ENCODE measurements at regions not wholly inside any gene's neighbourhood (a gene's known extent, or its start where the extent isn't known, plus 50 kb on each side); places are given as distances from the start of the nearest gene placed in this dataset.
A peak's percentile ranks its signal among the peaks of the same experiment; 100 is the strongest.
"Not testable (repeated sequence)": the region's sequence is repeated elsewhere in the genome, so short reads cannot be mapped to it uniquely, and the experiment has no call there.

DNA sequence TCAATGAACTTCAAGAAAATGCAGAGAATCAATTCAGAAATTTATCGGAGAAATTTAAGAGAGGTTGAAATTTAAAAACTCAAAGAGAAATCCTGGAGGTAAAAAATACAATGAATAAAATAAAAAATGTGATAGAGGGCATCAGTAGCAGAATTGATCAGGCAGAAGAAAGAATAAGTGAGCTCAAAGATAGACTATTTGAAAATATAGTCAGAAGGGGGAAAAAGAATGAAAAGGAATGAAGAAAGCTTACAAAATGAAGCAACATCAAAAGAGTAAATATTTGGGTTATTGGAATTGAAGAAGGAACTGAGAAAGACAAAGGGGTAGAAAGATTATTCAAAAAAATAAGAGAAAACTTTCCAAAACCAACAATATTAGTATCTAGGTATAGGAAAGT lies 291.4 kb downstream of the SH2D4B start:
- TF ChIP-seq EP300 (IDR thresholded peaks at IDR 0.05) (no peak), POLR2A (IDR thresholded peaks at IDR 0.05) (no peak), CTCF (IDR thresholded peaks at IDR 0.05) (no peak)
- Histone ChIP-seq H3K4me3 (no peak overlapping the region), H3K27me3 (no peaks in the 10 kb centered on the region), H3K36me3 (no peaks in the 10 kb centered on the region), H3K4me1 (no peaks in the 10 kb centered on the region), H3K9me3 (peaks cover 0 to 40% (median 2%) of the 10 kb centered on the region in 4 donors), H3K27ac (no peak overlapping the region)
- DNase-seq (ENCODE audit: low spot score in 2 of 2): no peak
- 96 to 97% methylated on average over 1 of the region's 1 CpG for WGBS, 2 donors

DNA sequence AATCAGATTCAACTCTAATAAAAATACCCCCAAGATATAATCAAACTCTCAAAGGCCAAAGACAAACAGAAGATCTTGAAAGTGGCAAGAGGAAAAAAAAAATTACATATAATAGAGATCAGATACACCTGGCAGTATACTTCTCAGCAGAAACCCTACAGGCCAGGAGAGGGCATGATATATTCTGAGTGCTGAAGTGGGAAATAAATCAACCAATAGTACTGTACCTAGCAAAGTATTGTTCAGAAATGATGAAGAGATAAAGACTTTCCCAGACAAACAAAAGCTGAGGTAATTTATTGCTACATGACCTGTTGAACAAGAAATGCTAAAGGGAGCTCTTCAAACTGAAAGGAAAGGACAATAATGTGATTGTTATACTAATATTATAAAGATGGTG lies 291.9 kb downstream of the SH2D4B start:
- no peak for TF ChIP-seq POLR2A (IDR thresholded peaks at IDR 0.05)
- no peak for TF ChIP-seq CTCF (IDR thresholded peaks at IDR 0.05)
- no peaks in the 10 kb centered on the region for H3K27me3 ChIP-seq

GRCh38 chr10:80832693-80833092 lies 295.0 kb downstream of the SH2D4B start:
- DNase-seq (ENCODE audit: low spot score in 2 of 2); H3K4me1 ChIP-seq; H3K36me3 ChIP-seq; H3K27me3 ChIP-seq; H3K27ac ChIP-seq; H3K4me3 ChIP-seq: not testable (repeated sequence)
- peaks cover 0 to 56% (median 2%) of the 10 kb centered on the region in 4 donors for H3K9me3 ChIP-seq
- 89 to 94% methylated on average over 1 of the region's 1 CpG for WGBS, 2 donors

More for the DNA sequence above, 291.9 kb downstream of the SH2D4B start:
- H3K4me1 ChIP-seq: no peaks in the 10 kb centered on the region
- H3K4me3 ChIP-seq: no peak overlapping the region
- no peaks in the 10 kb centered on the region for H3K36me3 ChIP-seq
- no peak overlapping the region for H3K27ac ChIP-seq
- H3K9me3 ChIP-seq: peaks cover 0 to 43% (median 2%) of the 10 kb centered on the region in 4 donors
- no peak for DNase-seq (ENCODE audit: low spot score in 2 of 2)

- Histone ChIP-seq H3K27ac (no peak overlapping the region), H3K4me1 (no peaks in the 10 kb centered on the region), H3K4me3 (no peak overlapping the region), H3K9me3 (no peaks in the 10 kb centered on the region), H3K36me3 (no peaks in the 10 kb centered on the region), H3K27me3 (no peaks in the 10 kb centered on the region)
- WGBS, 2 donors: 40 to 43% methylated on average over 5 of the region's 5 CpGs
- DNase-seq (ENCODE audit: low spot score in 2 of 2): no peak
- TF ChIP-seq POLR2A (IDR thresholded peaks at IDR 0.05): no peak
- peak in 1 of 5 experiments; percentile 18 for TF ChIP-seq CTCF (IDR thresholded peaks at IDR 0.05)
- no peak for TF ChIP-seq EP300 (IDR thresholded peaks at IDR 0.05)
Measured at GRCh38 chr10:80855348-80855971, 317.8 kb downstream of the SH2D4B start.

DNA sequence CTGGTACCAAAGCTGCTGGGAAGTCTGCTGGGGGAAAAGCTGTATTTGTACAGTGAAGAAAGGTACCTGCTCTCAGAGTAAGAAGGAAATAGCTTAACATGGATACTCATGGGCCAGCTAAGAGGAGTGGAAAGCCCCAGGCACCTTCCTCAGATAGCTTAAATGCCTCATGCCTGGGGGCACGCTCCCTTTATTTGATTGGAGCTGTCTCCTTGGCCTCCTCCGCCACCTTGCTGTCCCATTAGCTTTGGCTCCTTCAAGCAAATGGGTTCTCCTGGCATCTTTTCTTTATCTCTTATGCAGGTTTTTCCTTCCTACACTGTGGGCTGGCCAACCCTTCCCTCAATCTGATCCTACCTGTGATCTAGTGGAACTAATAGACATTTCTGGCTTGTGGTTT lies 318.5 kb downstream of the SH2D4B start:
- Histone ChIP-seq H3K27me3 (no peaks in the 10 kb centered on the region), H3K4me3 (no peak overlapping the region), H3K27ac (no peak overlapping the region), H3K36me3 (no peaks in the 10 kb centered on the region), H3K9me3 (no peaks in the 10 kb centered on the region), H3K4me1 (no peaks in the 10 kb centered on the region)
- no peak for DNase-seq (ENCODE audit: low spot score in 2 of 2)
- TF ChIP-seq CTCF (IDR thresholded peaks at IDR 0.05) (no peak), EP300 (IDR thresholded peaks at IDR 0.05) (no peak), POLR2A (IDR thresholded peaks at IDR 0.05) (no peak)
- 90 to 100% methylated on average over 2 of the region's 2 CpGs for whole genome bisulfite sequencing, 2 donors

DNA sequence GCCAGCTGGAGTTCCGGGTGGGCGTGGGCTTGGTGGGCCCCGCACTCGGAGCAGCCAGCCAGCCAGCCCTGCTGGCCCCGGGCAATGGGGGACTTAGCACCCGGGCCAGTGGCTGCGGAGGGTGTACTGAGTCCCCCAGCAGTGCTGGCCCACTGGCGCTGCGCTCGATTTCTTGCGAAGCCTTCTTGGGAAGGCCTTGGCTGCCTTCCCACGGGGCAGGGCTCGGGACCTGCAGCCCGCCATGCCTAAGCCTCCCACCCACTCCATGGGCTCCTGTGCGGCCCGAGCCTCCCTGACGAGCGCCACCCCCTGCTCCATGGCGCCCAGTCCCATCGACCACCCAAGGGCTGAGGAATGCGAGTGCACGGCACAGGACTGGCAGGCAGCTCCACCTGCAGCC lies 321.6 kb downstream of the SH2D4B start:
- WGBS, 2 donors: 88 to 96% methylated on average over 5 to 6 of the region's 22 CpGs
- H3K27me3 ChIP-seq; H3K4me3 ChIP-seq; DNase-seq (ENCODE audit: low spot score in 2 of 2); H3K27ac ChIP-seq; H3K4me1 ChIP-seq; H3K36me3 ChIP-seq; H3K9me3 ChIP-seq: not testable (repeated sequence)

All from tibial nerve (tissue), 4 donors.